GM12878 (cell line): ENCODE measurements at regions not wholly inside any gene's neighbourhood (a gene's known extent, or its start where the extent isn't known, plus 50 kb on each side); places are given as distances from the start of the nearest gene placed in this dataset.

Experiments
- CHD4 ChIP-seq: fragments of 200-600 bp; sonication (generic); IDR thresholded peaks from 2 replicates; pipeline ENCODE4 v1.6.1; 2016; ENCODE audit warnings: mild to moderate bottlenecking
- TF ChIP-seq, protein P1 (sequence below), 3 experiments: IDR thresholded peaks in 2 of 3; conservative IDR thresholded peaks in 1 of 3; 2 replicates each; pipeline ENCODE4 v1.5.1; 2011; ENCODE audit warnings: low read depth in 3 of 3, low read length in 3 of 3, mild to moderate bottlenecking in 3 of 3, control low read depth in 2 of 3, moderate library complexity in 2 of 3, inconsistent platforms in 1 of 3, mixed read lengths in 1 of 3; ENCODE audit not compliant: control insufficient read depth in 2 of 3, insufficient read depth in 1 of 3; ENCODE audit errors: extremely low read depth in 1 of 3

GRCh38 chr1:8086055-8086454 is 59.9 kb upstream of the ERRFI1 start:
- TF ChIP-seq, protein P1, sequence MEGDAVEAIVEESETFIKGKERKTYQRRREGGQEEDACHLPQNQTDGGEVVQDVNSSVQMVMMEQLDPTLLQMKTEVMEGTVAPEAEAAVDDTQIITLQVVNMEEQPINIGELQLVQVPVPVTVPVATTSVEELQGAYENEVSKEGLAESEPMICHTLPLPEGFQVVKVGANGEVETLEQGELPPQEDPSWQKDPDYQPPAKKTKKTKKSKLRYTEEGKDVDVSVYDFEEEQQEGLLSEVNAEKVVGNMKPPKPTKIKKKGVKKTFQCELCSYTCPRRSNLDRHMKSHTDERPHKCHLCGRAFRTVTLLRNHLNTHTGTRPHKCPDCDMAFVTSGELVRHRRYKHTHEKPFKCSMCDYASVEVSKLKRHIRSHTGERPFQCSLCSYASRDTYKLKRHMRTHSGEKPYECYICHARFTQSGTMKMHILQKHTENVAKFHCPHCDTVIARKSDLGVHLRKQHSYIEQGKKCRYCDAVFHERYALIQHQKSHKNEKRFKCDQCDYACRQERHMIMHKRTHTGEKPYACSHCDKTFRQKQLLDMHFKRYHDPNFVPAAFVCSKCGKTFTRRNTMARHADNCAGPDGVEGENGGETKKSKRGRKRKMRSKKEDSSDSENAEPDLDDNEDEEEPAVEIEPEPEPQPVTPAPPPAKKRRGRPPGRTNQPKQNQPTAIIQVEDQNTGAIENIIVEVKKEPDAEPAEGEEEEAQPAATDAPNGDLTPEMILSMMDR (IDR thresholded peaks at IDR 0.05 in 2 of 3, conservative IDR thresholded peaks at IDR 0.05 in 1 of 3; ENCODE audit: control insufficient read depth in 2 of 3, extremely low read depth in 1 of 3, insufficient read depth in 1 of 3, low read depth in 3 of 3, low read length in 3 of 3), result no peak
- TF ChIP-seq CHD4, result no peak
